ENCODE measurements at regions not wholly inside any gene's neighbourhood (a gene's known extent, or its start where the extent isn't known, plus 50 kb on each side); places are given as distances from the start of the nearest gene placed in this dataset.
"Not testable (repeated sequence)": the region's sequence is repeated elsewhere in the genome, so short reads cannot be mapped to it uniquely, and the experiment has no call there.

GRCh38 chr10:89949496-89949895 is 248.1 kb downstream of the KIF20B start:
- no peak for DNase-seq (ENCODE audit: low read depth)

GRCh38 chr10:89952325-89952724 is 250.9 kb downstream of the KIF20B start:
- no peak for DNase-seq (ENCODE audit: low read depth)

- DNase-seq (ENCODE audit: low read depth): no peak
These were observed 251.4 kb downstream of the KIF20B start for GRCh38 chr10:89952751-89953150.

- DNase-seq (ENCODE audit: low read depth): no peak
These were observed 252.7 kb downstream of the KIF20B start for GRCh38 chr10:89954061-89954460.

GRCh38 chr10:89954787-89955566 is 253.6 kb downstream of the KIF20B start:
- DNase-seq (ENCODE audit: low read depth): no peak

- DNase-seq (ENCODE audit: low read depth): no peak
These were observed 258.2 kb downstream of the KIF20B start for GRCh38 chr10:89959433-89960110.

GRCh38 chr10:89963451-89964102 is 262.2 kb downstream of the KIF20B start:
- no peak for DNase-seq (ENCODE audit: low read depth)

GRCh38 chr10:89966211-89966610 is 264.8 kb downstream of the KIF20B start:
- no peak for DNase-seq (ENCODE audit: low read depth)

- DNase-seq (ENCODE audit: low read depth): no peak
These were observed 271.9 kb downstream of the KIF20B start for GRCh38 chr10:89973326-89973725.

GRCh38 chr10:89975071-89975470 is 273.7 kb downstream of the KIF20B start:
- no peak for DNase-seq (ENCODE audit: low read depth)

- DNase-seq (ENCODE audit: low read depth): no peak
These were observed 274.4 kb downstream of the KIF20B start for GRCh38 chr10:89975771-89976170.

- DNase-seq (ENCODE audit: low read depth): no peak
These were observed 276.7 kb downstream of the KIF20B start for GRCh38 chr10:89978081-89978480.

- DNase-seq (ENCODE audit: low read depth): no peak
These were observed 278.3 kb downstream of the KIF20B start for GRCh38 chr10:89979726-89980125.

GRCh38 chr10:89980166-89980565 is 278.8 kb downstream of the KIF20B start:
- DNase-seq (ENCODE audit: low read depth): no peak

- no peak for DNase-seq (ENCODE audit: low read depth)
These were observed 280.5 kb downstream of the KIF20B start for GRCh38 chr10:89981891-89982290.

- DNase-seq (ENCODE audit: low read depth): no peak
These were observed 284.1 kb downstream of the KIF20B start for GRCh38 chr10:89985446-89985845.

- not testable (repeated sequence) for DNase-seq (ENCODE audit: low read depth)
These were observed 287.0 kb downstream of the KIF20B start for GRCh38 chr10:89988361-89988760.

- DNase-seq (ENCODE audit: low read depth): no peak
These were observed 291.2 kb downstream of the KIF20B start for GRCh38 chr10:89992575-89992974.

GRCh38 chr10:90007226-90007625 is 305.8 kb downstream of the KIF20B start:
- DNase-seq (ENCODE audit: low read depth): no peak

- not testable (repeated sequence) for DNase-seq (ENCODE audit: low read depth)
These were observed 309.9 kb downstream of the KIF20B start for GRCh38 chr10:90011281-90011680.

GRCh38 chr10:90018819-90019218 is 317.4 kb downstream of the KIF20B start:
- no peak for DNase-seq (ENCODE audit: low read depth)

- no peak for DNase-seq (ENCODE audit: low read depth)
These were observed 319.1 kb downstream of the KIF20B start for GRCh38 chr10:90020506-90020905.

GRCh38 chr10:90023950-90024349 is 322.6 kb downstream of the KIF20B start:
- DNase-seq (ENCODE audit: low read depth): no peak

Data from activated T-cell treated with anti-CD3 and anti-CD28 coated beads for 24 hours (primary cell).